ENCODE measurements at regions not wholly inside any gene's neighbourhood (a gene's known extent, or its start where the extent isn't known, plus 50 kb on each side); places are given as distances from the start of the nearest gene placed in this dataset.

- in situ Hi-C loops (cut with HindIII; ENCODE audit: low sequenced_read_pairs), result no loop called here
- no peak overlapping the region for H3K4me3 ChIP-seq (ENCODE audit: low read depth, low read length)
Measured at GRCh38 chr22:49678842-49679170, 148.9 kb downstream of the BRD1 start.

GRCh38 chr22:49678137-49678841 lies 149.4 kb downstream of the BRD1 start:
- no peak for TF ChIP-seq CTCF (IDR thresholded peaks at IDR 0.05; ENCODE audit: low read depth, low read length, missing control alignments)
- in situ Hi-C loops (cut with HindIII; ENCODE audit: low sequenced_read_pairs), result no loop called here

More at GRCh38 chr22:49678842-49679170, 148.9 kb downstream of the BRD1 start:
- no peak for TF ChIP-seq CTCF (IDR thresholded peaks at IDR 0.05; ENCODE audit: low read depth, low read length, missing control alignments)
- DNase-seq (ENCODE audit: low read depth), result no peak

GRCh38 chr22:49677495-49677889 lies 150.2 kb downstream of the BRD1 start:
- no peak for DNase-seq (ENCODE audit: low read depth)
- in situ Hi-C loops (cut with HindIII; ENCODE audit: low sequenced_read_pairs), result no loop called here
- TF ChIP-seq CTCF (IDR thresholded peaks at IDR 0.05; ENCODE audit: low read depth, low read length, missing control alignments), result no peak
- no peak overlapping the region for H3K4me3 ChIP-seq (ENCODE audit: low read depth, low read length)

More at GRCh38 chr22:49678137-49678841, 149.4 kb downstream of the BRD1 start:
- H3K4me3 ChIP-seq (ENCODE audit: low read depth, low read length), result no peak overlapping the region
- no peak for DNase-seq (ENCODE audit: low read depth)

- H3K4me3 ChIP-seq (ENCODE audit: low read depth, low read length), result no peak overlapping the region
- DNase-seq (ENCODE audit: low read depth), result no peak
- TF ChIP-seq CTCF (IDR thresholded peaks at IDR 0.05; ENCODE audit: low read depth, low read length, missing control alignments), result no peak
- in situ Hi-C loops (cut with HindIII; ENCODE audit: low sequenced_read_pairs), result no loop called here
Measured at GRCh38 chr22:49676783-49677494, 150.7 kb downstream of the BRD1 start.

- TF ChIP-seq CTCF (IDR thresholded peaks at IDR 0.05; ENCODE audit: low read depth, low read length, missing control alignments), result no peak
- in situ Hi-C loops (cut with HindIII; ENCODE audit: low sequenced_read_pairs), result no loop called here
Measured at GRCh38 chr22:49676230-49676629, 151.4 kb downstream of the BRD1 start.

GRCh38 chr22:49674479-49675050 lies 153.1 kb downstream of the BRD1 start:
- H3K4me3 ChIP-seq (ENCODE audit: low read depth, low read length), result no peak overlapping the region
- no peak for DNase-seq (ENCODE audit: low read depth)
- in situ Hi-C loops (cut with HindIII; ENCODE audit: low sequenced_read_pairs), result no loop called here
- no peak for TF ChIP-seq CTCF (IDR thresholded peaks at IDR 0.05; ENCODE audit: low read depth, low read length, missing control alignments)

More at GRCh38 chr22:49676230-49676629, 151.4 kb downstream of the BRD1 start:
- DNase-seq (ENCODE audit: low read depth), result no peak
- no peak overlapping the region for H3K4me3 ChIP-seq (ENCODE audit: low read depth, low read length)
